Ammon's horn (tissue), 1 donor: ENCODE measurements at regions not wholly inside any gene's neighbourhood (a gene's known extent, or its start where the extent isn't known, plus 50 kb on each side); places are given as distances from the start of the nearest gene placed in this dataset.
A peak's percentile ranks its signal among the peaks of the same experiment; 100 is the strongest.

ENCODE experiments used
- DNase-seq: peaks from one replicate; pipeline ENCODE4 v3.0.0-alpha.2; 2016; ENCODE audit warnings: low spot score

- no peak for DNase-seq
These were observed 174.9 kb upstream of the TECRL start for GRCh38 chr4:64584125-64584524.

GRCh38 chr4:64582492-64582891 is 173.2 kb upstream of the TECRL start:
- no peak for DNase-seq

GRCh38 chr4:64581422-64581821 is 172.2 kb upstream of the TECRL start:
- DNase-seq, result no peak

GRCh38 chr4:64564126-64564525 is 154.9 kb upstream of the TECRL start:
- DNase-seq, result no peak

- no peak for DNase-seq
These were observed 150.3 kb upstream of the TECRL start for GRCh38 chr4:64559571-64559970.

- DNase-seq, result no peak
These were observed 141.9 kb upstream of the TECRL start for GRCh38 chr4:64551125-64551524.

GRCh38 chr4:64545593-64545992 is 136.3 kb upstream of the TECRL start:
- DNase-seq, result no peak

- peak; percentile 90 for DNase-seq
These were observed 130.1 kb upstream of the TECRL start for GRCh38 chr4:64539234-64539849.

- DNase-seq, result no peak
These were observed 129.0 kb upstream of the TECRL start for GRCh38 chr4:64538219-64538618.

GRCh38 chr4:64533637-64534036 is 124.4 kb upstream of the TECRL start:
- no peak for DNase-seq

- DNase-seq, result no peak
These were observed 123.9 kb upstream of the TECRL start for GRCh38 chr4:64533159-64533558.

- DNase-seq, result no peak
These were observed 111.2 kb upstream of the TECRL start for GRCh38 chr4:64520421-64520820.

GRCh38 chr4:64518600-64518999 is 109.3 kb upstream of the TECRL start:
- no peak for DNase-seq

- DNase-seq, result no peak
These were observed 106.9 kb upstream of the TECRL start for GRCh38 chr4:64516176-64516575.

GRCh38 chr4:64508089-64508488 is 98.8 kb upstream of the TECRL start:
- DNase-seq, result no peak

GRCh38 chr4:64503945-64504675 is 94.9 kb upstream of the TECRL start:
- DNase-seq, result no peak

- no peak for DNase-seq
These were observed 94.2 kb upstream of the TECRL start for GRCh38 chr4:64503416-64503815.

- no peak for DNase-seq
These were observed 88.2 kb upstream of the TECRL start for GRCh38 chr4:64497491-64497890.

- no peak for DNase-seq
These were observed 86.7 kb upstream of the TECRL start for GRCh38 chr4:64495946-64496345.

GRCh38 chr4:64489628-64490027 is 80.4 kb upstream of the TECRL start:
- DNase-seq, result no peak

GRCh38 chr4:64479338-64479737 is 70.1 kb upstream of the TECRL start:
- DNase-seq, result no peak

GRCh38 chr4:64477127-64477526 is 67.9 kb upstream of the TECRL start:
- no peak for DNase-seq

- no peak for DNase-seq
These were observed 56.0 kb upstream of the TECRL start for GRCh38 chr4:64465263-64465662.

- DNase-seq, result no peak
These were observed 55.3 kb upstream of the TECRL start for GRCh38 chr4:64464581-64464980.
